ENCODE measurements at regions not wholly inside any gene's neighbourhood (a gene's known extent, or its start where the extent isn't known, plus 50 kb on each side); places are given as distances from the start of the nearest gene placed in this dataset.

DNA sequence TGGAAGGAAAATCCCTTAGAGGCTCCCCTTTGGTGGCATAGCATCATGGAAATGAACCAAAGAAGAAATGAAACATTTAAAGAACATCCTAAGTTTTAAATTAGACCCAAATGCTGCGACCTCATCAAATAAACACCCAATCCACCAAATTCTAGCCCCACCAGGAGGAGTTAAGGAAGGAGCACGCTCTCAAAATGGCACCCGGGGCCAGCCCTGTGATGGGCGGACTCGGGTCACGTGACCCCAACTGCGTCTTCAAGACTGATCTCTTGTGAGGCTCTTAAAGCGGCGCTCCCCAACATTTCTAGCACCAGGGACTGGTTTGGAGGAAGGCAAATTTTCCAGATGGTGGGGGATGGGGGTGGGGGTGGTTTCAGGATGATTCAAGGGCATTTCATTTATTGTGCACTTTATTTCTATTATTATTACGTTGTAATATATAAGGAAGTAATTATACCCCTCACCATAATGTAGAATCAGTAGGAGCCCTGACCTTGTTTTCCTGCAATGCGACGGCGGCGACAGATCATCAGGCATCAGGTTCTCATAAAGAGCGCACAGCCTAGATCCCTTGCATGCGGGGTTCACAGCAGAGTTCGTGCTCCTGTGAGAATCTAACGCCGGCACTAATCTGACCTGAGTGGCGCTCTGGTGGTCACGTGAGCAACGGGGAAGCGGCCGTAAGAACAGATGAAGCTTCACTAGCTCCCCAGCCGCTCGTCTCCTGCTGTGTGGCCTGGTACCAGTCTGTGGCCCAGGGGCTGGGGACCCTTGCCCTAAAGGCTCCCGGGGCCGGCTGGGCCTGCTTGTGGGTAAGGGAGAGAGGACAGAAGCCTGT lies 55.3 kb upstream of the SLC22A11 start (continued):
- TF ChIP-seq, protein P1, sequence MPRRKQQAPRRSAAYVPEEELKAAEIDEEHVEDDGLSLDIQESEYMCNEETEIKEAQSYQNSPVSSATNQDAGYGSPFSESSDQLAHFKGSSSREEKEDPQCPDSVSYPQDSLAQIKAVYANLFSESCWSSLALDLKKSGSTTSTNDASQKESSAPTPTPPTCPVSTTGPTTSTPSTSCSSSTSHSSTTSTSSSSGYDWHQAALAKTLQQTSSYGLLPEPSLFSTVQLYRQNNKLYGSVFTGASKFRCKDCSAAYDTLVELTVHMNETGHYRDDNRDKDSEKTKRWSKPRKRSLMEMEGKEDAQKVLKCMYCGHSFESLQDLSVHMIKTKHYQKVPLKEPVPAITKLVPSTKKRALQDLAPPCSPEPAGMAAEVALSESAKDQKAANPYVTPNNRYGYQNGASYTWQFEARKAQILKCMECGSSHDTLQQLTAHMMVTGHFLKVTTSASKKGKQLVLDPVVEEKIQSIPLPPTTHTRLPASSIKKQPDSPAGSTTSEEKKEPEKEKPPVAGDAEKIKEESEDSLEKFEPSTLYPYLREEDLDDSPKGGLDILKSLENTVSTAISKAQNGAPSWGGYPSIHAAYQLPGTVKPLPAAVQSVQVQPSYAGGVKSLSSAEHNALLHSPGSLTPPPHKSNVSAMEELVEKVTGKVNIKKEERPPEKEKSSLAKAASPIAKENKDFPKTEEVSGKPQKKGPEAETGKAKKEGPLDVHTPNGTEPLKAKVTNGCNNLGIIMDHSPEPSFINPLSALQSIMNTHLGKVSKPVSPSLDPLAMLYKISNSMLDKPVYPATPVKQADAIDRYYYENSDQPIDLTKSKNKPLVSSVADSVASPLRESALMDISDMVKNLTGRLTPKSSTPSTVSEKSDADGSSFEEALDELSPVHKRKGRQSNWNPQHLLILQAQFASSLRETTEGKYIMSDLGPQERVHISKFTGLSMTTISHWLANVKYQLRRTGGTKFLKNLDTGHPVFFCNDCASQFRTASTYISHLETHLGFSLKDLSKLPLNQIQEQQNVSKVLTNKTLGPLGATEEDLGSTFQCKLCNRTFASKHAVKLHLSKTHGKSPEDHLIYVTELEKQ (CRISPR knock-in tag; IDR thresholded peaks at IDR 0.05): no peak
- TF ChIP-seq TBP (optimal IDR thresholded peaks at IDR 0.05; ENCODE audit: low read depth, low read length) (peak; percentile 8), GABPB2 (CRISPR knock-in tag; conservative IDR thresholded peaks at IDR 0.05) (no peak), NFRKB (IDR thresholded peaks at IDR 0.05; ENCODE audit: low read depth) (peak; percentile 71; the same call in 1 of the 2 replicates), RAD51 (IDR thresholded peaks at IDR 0.05; ENCODE audit: borderline replicate concordance, low read depth) (peak; percentile 98), CBX2 (IDR thresholded peaks at IDR 0.05; ENCODE audit: insufficient read depth, low read length, poor library complexity, severe bottlenecking) (no peak), TRIM28 (IDR thresholded peaks at IDR 0.05) (no peak), PML (IDR thresholded peaks at IDR 0.05; ENCODE audit: low read length) (no peak), NFE2 (IDR thresholded peaks at IDR 0.05; ENCODE audit: low read depth) (no peak), LCOR (CRISPR knock-in tag; IDR thresholded peaks at IDR 0.05) (no peak), KDM5B (IDR thresholded peaks at IDR 0.05; ENCODE audit: insufficient replicate concordance, low read depth, low read length) (peak; percentile 28), HSF4 (CRISPR knock-in tag; IDR thresholded peaks at IDR 0.05; ENCODE audit: borderline replicate concordance) (no peak), TCF7L2 (IDR thresholded peaks at IDR 0.05; ENCODE audit: low read depth, low read length) (no peak), KLF10 (CRISPR knock-in tag; IDR thresholded peaks at IDR 0.05) (no peak)
- TF ChIP-seq, protein P2, sequence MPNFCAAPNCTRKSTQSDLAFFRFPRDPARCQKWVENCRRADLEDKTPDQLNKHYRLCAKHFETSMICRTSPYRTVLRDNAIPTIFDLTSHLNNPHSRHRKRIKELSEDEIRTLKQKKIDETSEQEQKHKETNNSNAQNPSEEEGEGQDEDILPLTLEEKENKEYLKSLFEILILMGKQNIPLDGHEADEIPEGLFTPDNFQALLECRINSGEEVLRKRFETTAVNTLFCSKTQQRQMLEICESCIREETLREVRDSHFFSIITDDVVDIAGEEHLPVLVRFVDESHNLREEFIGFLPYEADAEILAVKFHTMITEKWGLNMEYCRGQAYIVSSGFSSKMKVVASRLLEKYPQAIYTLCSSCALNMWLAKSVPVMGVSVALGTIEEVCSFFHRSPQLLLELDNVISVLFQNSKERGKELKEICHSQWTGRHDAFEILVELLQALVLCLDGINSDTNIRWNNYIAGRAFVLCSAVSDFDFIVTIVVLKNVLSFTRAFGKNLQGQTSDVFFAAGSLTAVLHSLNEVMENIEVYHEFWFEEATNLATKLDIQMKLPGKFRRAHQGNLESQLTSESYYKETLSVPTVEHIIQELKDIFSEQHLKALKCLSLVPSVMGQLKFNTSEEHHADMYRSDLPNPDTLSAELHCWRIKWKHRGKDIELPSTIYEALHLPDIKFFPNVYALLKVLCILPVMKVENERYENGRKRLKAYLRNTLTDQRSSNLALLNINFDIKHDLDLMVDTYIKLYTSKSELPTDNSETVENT (CRISPR knock-in tag; IDR thresholded peaks at IDR 0.05): no peak
- TF ChIP-seq, protein P3, sequence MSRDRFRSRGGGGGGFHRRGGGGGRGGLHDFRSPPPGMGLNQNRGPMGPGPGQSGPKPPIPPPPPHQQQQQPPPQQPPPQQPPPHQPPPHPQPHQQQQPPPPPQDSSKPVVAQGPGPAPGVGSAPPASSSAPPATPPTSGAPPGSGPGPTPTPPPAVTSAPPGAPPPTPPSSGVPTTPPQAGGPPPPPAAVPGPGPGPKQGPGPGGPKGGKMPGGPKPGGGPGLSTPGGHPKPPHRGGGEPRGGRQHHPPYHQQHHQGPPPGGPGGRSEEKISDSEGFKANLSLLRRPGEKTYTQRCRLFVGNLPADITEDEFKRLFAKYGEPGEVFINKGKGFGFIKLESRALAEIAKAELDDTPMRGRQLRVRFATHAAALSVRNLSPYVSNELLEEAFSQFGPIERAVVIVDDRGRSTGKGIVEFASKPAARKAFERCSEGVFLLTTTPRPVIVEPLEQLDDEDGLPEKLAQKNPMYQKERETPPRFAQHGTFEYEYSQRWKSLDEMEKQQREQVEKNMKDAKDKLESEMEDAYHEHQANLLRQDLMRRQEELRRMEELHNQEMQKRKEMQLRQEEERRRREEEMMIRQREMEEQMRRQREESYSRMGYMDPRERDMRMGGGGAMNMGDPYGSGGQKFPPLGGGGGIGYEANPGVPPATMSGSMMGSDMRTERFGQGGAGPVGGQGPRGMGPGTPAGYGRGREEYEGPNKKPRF (IDR thresholded peaks at IDR 0.05; ENCODE audit: low read depth, low read length): no peak
- TF ChIP-seq, protein P4, sequence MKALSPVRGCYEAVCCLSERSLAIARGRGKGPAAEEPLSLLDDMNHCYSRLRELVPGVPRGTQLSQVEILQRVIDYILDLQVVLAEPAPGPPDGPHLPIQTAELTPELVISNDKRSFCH (CRISPR knock-in tag; IDR thresholded peaks at IDR 0.05): no peak
- TF ChIP-seq, protein P4 (tag; IDR thresholded peaks at IDR 0.05): no peak
- TF ChIP-seq, protein P5, sequence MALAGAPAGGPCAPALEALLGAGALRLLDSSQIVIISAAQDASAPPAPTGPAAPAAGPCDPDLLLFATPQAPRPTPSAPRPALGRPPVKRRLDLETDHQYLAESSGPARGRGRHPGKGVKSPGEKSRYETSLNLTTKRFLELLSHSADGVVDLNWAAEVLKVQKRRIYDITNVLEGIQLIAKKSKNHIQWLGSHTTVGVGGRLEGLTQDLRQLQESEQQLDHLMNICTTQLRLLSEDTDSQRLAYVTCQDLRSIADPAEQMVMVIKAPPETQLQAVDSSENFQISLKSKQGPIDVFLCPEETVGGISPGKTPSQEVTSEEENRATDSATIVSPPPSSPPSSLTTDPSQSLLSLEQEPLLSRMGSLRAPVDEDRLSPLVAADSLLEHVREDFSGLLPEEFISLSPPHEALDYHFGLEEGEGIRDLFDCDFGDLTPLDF (CRISPR knock-in tag; IDR thresholded peaks at IDR 0.05): no peak

Data from K562 (cell line).